NCI-H1436 (cell line): ENCODE measurements at regions not wholly inside any gene's neighbourhood (a gene's known extent, or its start where the extent isn't known, plus 50 kb on each side); places are given as distances from the start of the nearest gene placed in this dataset.
"Not testable (repeated sequence)": the region's sequence is repeated elsewhere in the genome, so short reads cannot be mapped to it uniquely, and the experiment has no call there.

ENCODE experiments used
- DNase-seq: peaks from one replicate; lab custom pipeline; 2025; lab: John Stamatoyannopoulos, UW

- DNase-seq = not testable (repeated sequence)
Observed at GRCh38 chr11:134588460-134589110, 176.5 kb upstream of the B3GAT1 start.

GRCh38 chr11:134587345-134587744, 175.3 kb upstream of the B3GAT1 start:
- DNase-seq = no peak

- no peak for DNase-seq
Observed at GRCh38 chr11:134586726-134587125, 174.7 kb upstream of the B3GAT1 start.

- no peak for DNase-seq
Observed at GRCh38 chr11:134585666-134586610, 173.9 kb upstream of the B3GAT1 start.

GRCh38 chr11:134584706-134585445, 172.8 kb upstream of the B3GAT1 start:
- no peak for DNase-seq

GRCh38 chr11:134584001-134584561, 172.0 kb upstream of the B3GAT1 start:
- DNase-seq = no peak

- no peak for DNase-seq
Observed at GRCh38 chr11:134583397-134583990, 171.5 kb upstream of the B3GAT1 start.

- DNase-seq = no peak
Observed at GRCh38 chr11:134582770-134583095, 170.7 kb upstream of the B3GAT1 start.

- no peak for DNase-seq
Observed at GRCh38 chr11:134581966-134582769, 170.1 kb upstream of the B3GAT1 start.

GRCh38 chr11:134581121-134581626, 169.1 kb upstream of the B3GAT1 start:
- no peak for DNase-seq

GRCh38 chr11:134580610-134580975, 168.6 kb upstream of the B3GAT1 start:
- no peak for DNase-seq

GRCh38 chr11:134579724-134580609, 167.9 kb upstream of the B3GAT1 start:
- DNase-seq = no peak

- no peak for DNase-seq
Observed at GRCh38 chr11:134578807-134579723, 167.0 kb upstream of the B3GAT1 start.

GRCh38 chr11:134577751-134578395, 165.8 kb upstream of the B3GAT1 start:
- DNase-seq = no peak

GRCh38 chr11:134576721-134577171, 164.7 kb upstream of the B3GAT1 start:
- DNase-seq = no peak

- no peak for DNase-seq
Observed at GRCh38 chr11:134576286-134576685, 164.2 kb upstream of the B3GAT1 start.

- no peak for DNase-seq
Observed at GRCh38 chr11:134575504-134576230, 163.6 kb upstream of the B3GAT1 start.

GRCh38 chr11:134574947-134575346, 162.9 kb upstream of the B3GAT1 start:
- DNase-seq = no peak
